PC-9 (cell line): ENCODE measurements at regions not wholly inside any gene's neighbourhood (a gene's known extent, or its start where the extent isn't known, plus 50 kb on each side); places are given as distances from the start of the nearest gene placed in this dataset.

ENCODE experiments used
- BruUV-seq: library from RNA; stranded (reverse); fragments of 400-500 nt; replicated peaks from 2 replicates; lab custom pipeline; 2021; lab: Mats Ljungman, UMichigan
- CTCF ChIA-PET: fragments of 300-600 bp; sonication (Branson Sonifier 250); formaldehyde crosslinking; loops from one replicate; lab custom pipeline; 2022; ENCODE audit warnings: antibody characterized with exemption; lab: Charles Lee
- POLR2A ChIA-PET: fragments of 300-600 bp; sonication (Branson Sonifier 250); formaldehyde crosslinking; loops from one replicate; lab custom pipeline; 2022; ENCODE audit warnings: antibody characterized with exemption; ENCODE audit not compliant: unreplicated experiment; lab: Charles Lee
- DNase-seq, 2 experiments: peaks; one replicate each; pipeline versions ENCODE4 v3.0.0 to v3.0.0-alpha.2; 2015 to 2022; ENCODE audit warnings: mixed read lengths in 1 of 2
- H2AFZ ChIP-seq: fragments of 200-600 bp; sonication (generic); 2 replicates; pipeline ENCODE4 v1.8.1; 2017; ENCODE audit warnings: antibody characterized with exemption
- H3F3A ChIP-seq: fragments of 200-600 bp; sonication (generic); 2 replicates; pipeline ENCODE4 v1.8.1; 2017; ENCODE audit warnings: antibody characterized with exemption, mild to moderate bottlenecking, low read depth; ENCODE audit not compliant: insufficient read depth
- H3K27ac ChIP-seq: fragments of 200-600 bp; sonication (generic); 2 replicates; pipeline ENCODE4 v1.6.1; 2016; ENCODE audit warnings: mixed run types
- H3K27me3 ChIP-seq: fragments of 200-600 bp; sonication (generic); 2 replicates; pipeline ENCODE4 v1.6.1; 2016; ENCODE audit warnings: low read depth, mixed run types; ENCODE audit not compliant: insufficient read depth
- H3K36me3 ChIP-seq: fragments of 200-600 bp; sonication (generic); 2 replicates; pipeline ENCODE4 v1.6.1; 2016; ENCODE audit warnings: low read depth, mixed run types
- H3K4me1 ChIP-seq: fragments of 200-600 bp; sonication (generic); replicated peaks from 2 replicates; pipeline ENCODE4 v1.6.1; 2016; ENCODE audit warnings: mixed run types; ENCODE audit not compliant: insufficient read depth
- H3K4me2 ChIP-seq: fragments of 200-600 bp; sonication (generic); 2 replicates; pipeline ENCODE4 v1.6.1; 2017; ENCODE audit warnings: mixed run types
- H3K4me3 ChIP-seq: fragments of 200-600 bp; sonication (generic); 2 replicates; pipeline ENCODE4 v1.6.1; 2016; ENCODE audit warnings: mixed run types
- H3K79me2 ChIP-seq: fragments of 200-600 bp; sonication (generic); 2 replicates; pipeline ENCODE4 v1.6.1; 2017; ENCODE audit warnings: low read depth, mixed run types
- H3K9me2 ChIP-seq: fragments of 200-600 bp; sonication (generic); 2 replicates; pipeline ENCODE4 v1.8.1; 2017; ENCODE audit warnings: mild to moderate bottlenecking; ENCODE audit not compliant: insufficient read depth
- H3K9me3 ChIP-seq: fragments of 200-600 bp; sonication (generic); 2 replicates; pipeline ENCODE4 v1.8.1; 2016; ENCODE audit warnings: low read depth; ENCODE audit not compliant: insufficient read depth
- H4K20me1 ChIP-seq: fragments of 200-600 bp; sonication (generic); 2 replicates; pipeline ENCODE4 v1.8.1; 2017; ENCODE audit not compliant: insufficient read depth
- EZH2 ChIP-seq: fragments of 200-600 bp; sonication (generic); IDR thresholded peaks from 2 replicates; pipeline ENCODE4 v1.8.0; 2017; ENCODE audit warnings: antibody characterized with exemption, low read depth
- intact Hi-C: fragments of 100-400 bp; cut with micrococcal nuclease; formaldehyde crosslinking; loops from one replicate; pipeline ENCODE4 v1.10.0; 2022; ENCODE audit not compliant: unreplicated experiment
- TF ChIP-seq, protein P1 (sequence below): fragments of 200-600 bp; sonication (generic); conservative IDR thresholded peaks from 2 replicates; pipeline ENCODE4 v1.6.1; 2017; ENCODE audit warnings: mixed run types, antibody characterized with exemption, mild to moderate bottlenecking, moderate library complexity

DNA sequence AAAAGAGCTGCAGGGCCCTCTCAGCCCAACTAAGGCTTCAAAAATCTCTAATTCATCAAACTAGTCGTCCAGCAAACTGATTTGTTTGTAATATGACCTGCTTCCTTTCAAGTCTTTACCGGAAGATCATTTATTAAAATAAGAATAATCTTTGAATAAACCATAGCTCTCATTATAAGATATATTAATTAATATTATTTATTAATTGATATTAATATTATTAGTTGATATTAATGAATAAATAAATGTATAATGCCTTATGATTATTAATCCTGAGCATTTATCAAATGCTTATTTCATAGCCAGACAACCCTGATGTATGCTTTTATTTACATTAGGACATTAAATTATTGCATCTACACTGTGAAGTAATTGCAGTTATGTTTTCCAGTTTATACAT lies 550.7 kb upstream of the ALCAM start:
- intact Hi-C loops: no loop called here
- Histone ChIP-seq H3K9me2 (peaks cover 8% of the 10 kb centered on the region; the same call in 1 of the 2 replicates), H4K20me1 (no peaks in the 10 kb centered on the region), H3K27me3 (no peaks in the 10 kb centered on the region), H2AFZ (no peak overlapping the region), H3K27ac (no peak overlapping the region), H3K4me3 (no peak overlapping the region), H3F3A (no peaks in the 10 kb centered on the region), H3K36me3 (no peaks in the 10 kb centered on the region), H3K4me2 (no peak overlapping the region), H3K79me2 (no peaks in the 10 kb centered on the region), H3K4me1 (no peaks in the 10 kb centered on the region), H3K9me3 (peaks cover 15% of the 10 kb centered on the region; the same call in 1 of the 2 replicates)
- TF ChIP-seq, protein P1, sequence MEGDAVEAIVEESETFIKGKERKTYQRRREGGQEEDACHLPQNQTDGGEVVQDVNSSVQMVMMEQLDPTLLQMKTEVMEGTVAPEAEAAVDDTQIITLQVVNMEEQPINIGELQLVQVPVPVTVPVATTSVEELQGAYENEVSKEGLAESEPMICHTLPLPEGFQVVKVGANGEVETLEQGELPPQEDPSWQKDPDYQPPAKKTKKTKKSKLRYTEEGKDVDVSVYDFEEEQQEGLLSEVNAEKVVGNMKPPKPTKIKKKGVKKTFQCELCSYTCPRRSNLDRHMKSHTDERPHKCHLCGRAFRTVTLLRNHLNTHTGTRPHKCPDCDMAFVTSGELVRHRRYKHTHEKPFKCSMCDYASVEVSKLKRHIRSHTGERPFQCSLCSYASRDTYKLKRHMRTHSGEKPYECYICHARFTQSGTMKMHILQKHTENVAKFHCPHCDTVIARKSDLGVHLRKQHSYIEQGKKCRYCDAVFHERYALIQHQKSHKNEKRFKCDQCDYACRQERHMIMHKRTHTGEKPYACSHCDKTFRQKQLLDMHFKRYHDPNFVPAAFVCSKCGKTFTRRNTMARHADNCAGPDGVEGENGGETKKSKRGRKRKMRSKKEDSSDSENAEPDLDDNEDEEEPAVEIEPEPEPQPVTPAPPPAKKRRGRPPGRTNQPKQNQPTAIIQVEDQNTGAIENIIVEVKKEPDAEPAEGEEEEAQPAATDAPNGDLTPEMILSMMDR: no peak
- no peak for TF ChIP-seq EZH2
- ChIA-PET CTCF (no interaction called here), POLR2A (no interaction called here)
- DNase-seq: no peak
- no TSS peak for BruUV-seq

DNA sequence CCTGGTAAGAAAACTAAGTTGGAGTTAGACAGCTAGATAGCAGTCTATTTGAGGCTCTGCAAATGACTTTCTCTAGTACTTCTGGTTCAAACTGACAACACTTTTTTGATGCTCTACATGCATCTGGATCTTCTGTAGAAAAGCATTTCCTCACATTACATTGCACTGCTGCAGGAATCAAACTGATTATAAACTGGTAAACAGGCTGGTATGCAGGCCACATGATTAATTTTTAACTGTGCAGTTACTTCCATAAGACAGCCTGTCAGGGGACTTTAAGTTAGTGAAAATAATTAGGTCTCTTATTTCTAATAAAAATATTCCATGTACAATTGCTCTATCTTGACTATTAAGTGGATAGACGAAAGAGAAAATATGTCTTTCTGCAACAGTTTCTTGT lies 550.0 kb upstream of the ALCAM start:
- Histone ChIP-seq H3K4me3 (no peak overlapping the region), H2AFZ (peak overlapping the region; percentile 37; the same call in 1 of the 2 replicates), H3K9me3 (peaks cover 22% of the 10 kb centered on the region), H3K27ac (no peak overlapping the region), H3K27me3 (no peaks in the 10 kb centered on the region), H3F3A (no peaks in the 10 kb centered on the region), H3K4me1 (no peaks in the 10 kb centered on the region), H3K4me2 (no peak overlapping the region), H3K79me2 (no peaks in the 10 kb centered on the region), H4K20me1 (no peaks in the 10 kb centered on the region), H3K9me2 (peaks cover 8% of the 10 kb centered on the region; the same call in 1 of the 2 replicates), H3K36me3 (no peaks in the 10 kb centered on the region)
- no peak for TF ChIP-seq EZH2
- TF ChIP-seq, protein P1: no peak
- intact Hi-C loops: no loop called here
- no peak for DNase-seq
- ChIA-PET CTCF (no interaction called here), POLR2A (no interaction called here)
- no TSS peak for BruUV-seq

DNA sequence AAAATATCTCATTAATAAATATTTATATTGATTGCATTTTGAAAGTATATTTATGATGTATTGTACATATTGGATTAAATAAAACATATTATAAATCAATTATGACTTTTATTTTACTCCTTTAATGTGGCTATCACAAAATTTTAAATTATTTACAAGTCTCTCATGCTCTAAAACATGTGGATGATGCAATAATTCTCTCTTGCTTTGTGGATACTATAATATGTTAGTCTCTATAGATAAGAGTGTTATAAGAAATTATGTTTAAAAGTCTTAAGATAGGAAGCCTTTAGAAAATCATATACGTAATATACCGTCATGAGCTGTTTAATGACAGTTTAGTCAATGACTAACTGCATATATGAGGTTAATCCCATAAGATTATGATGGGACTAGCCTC lies 547.4 kb upstream of the ALCAM start:
- no peaks in the 10 kb centered on the region for H3K79me2 ChIP-seq
- peaks cover 5% of the 10 kb centered on the region; the same call in 1 of the 2 replicates for H3K9me2 ChIP-seq
- H3K9me3 ChIP-seq: peaks cover 23% of the 10 kb centered on the region
- intact Hi-C loops: no loop called here
- ChIA-PET CTCF (no interaction called here), POLR2A (no interaction called here)
- H3K4me1 ChIP-seq: no peaks in the 10 kb centered on the region
- H4K20me1 ChIP-seq: no peaks in the 10 kb centered on the region
- H2AFZ ChIP-seq: no peak overlapping the region
- H3F3A ChIP-seq: no peaks in the 10 kb centered on the region
- no peak overlapping the region for H3K4me3 ChIP-seq
- no peak overlapping the region for H3K27ac ChIP-seq
- H3K27me3 ChIP-seq: no peaks in the 10 kb centered on the region
- TF ChIP-seq EZH2: no peak
- TF ChIP-seq, protein P1: no peak
- BruUV-seq: no TSS peak
- no peak for DNase-seq
- H3K36me3 ChIP-seq: no peaks in the 10 kb centered on the region
- no peak overlapping the region for H3K4me2 ChIP-seq
